ENCODE measurements at regions not wholly inside any gene's neighbourhood (a gene's known extent, or its start where the extent isn't known, plus 50 kb on each side); places are given as distances from the start of the nearest gene placed in this dataset.
"Not testable (repeated sequence)": the region's sequence is repeated elsewhere in the genome, so short reads cannot be mapped to it uniquely, and the experiment has no call there.

- H3K9ac ChIP-seq (replicated peaks; ENCODE audit: extremely low read depth, insufficient read depth, low read length); POLR2A ChIA-PET; BruUV-seq (replicated peaks); CTCF ChIA-PET; intact Hi-C loops (cut with micrococcal nuclease); H3K79me2 ChIP-seq (ENCODE audit: control insufficient read depth, insufficient read depth, low read length); H3K9me1 ChIP-seq (replicated peaks; ENCODE audit: control insufficient read depth, extremely low read depth, insufficient read depth, low read length); H2AFZ ChIP-seq (ENCODE audit: low read depth, low read length); DNase-seq (ENCODE audit: low read depth, low spot score); H3K9me3 ChIP-seq (replicated peaks; ENCODE audit: control insufficient read depth, insufficient read depth, low read length); dilution Hi-C loops (cut with MboI; ENCODE audit: extremely low pct_ligation_motif_present, low sequenced_read_pairs); H4K20me1 ChIP-seq (replicated peaks; ENCODE audit: control insufficient read depth, extremely low read depth, insufficient read depth, low read length); H3K27me3 ChIP-seq (ENCODE audit: control insufficient read depth in 2 of 2, insufficient read depth in 2 of 2, low read length in 2 of 2); H3K27ac ChIP-seq (ENCODE audit: insufficient read depth, low read depth, low read length); H3K4me2 ChIP-seq (ENCODE audit: insufficient read depth, low read length); FAIRE-seq; H3K4me3 ChIP-seq (replicated peaks in 1 of 3; ENCODE audit: insufficient read depth in 1 of 3, low read depth in 1 of 3, low read length in 3 of 3); H3K4me1 ChIP-seq (ENCODE audit: control insufficient read depth, extremely low read depth, insufficient read depth, low read length): not testable (repeated sequence)
- H3K36me3 ChIP-seq (ENCODE audit: control insufficient read depth in 2 of 2, extremely low read depth in 1 of 2, insufficient read depth in 2 of 2, low read length in 2 of 2): peaks cover 0 to 23% of the 10 kb centered on the region in 2 experiments
These were observed 74.4 kb upstream of the KCTD7 start for GRCh38 chr7:66554291-66554690.

GRCh38 chr7:66554842-66555430, 73.7 kb upstream of the KCTD7 start:
- FAIRE-seq; H3K27me3 ChIP-seq (ENCODE audit: control insufficient read depth in 2 of 2, insufficient read depth in 2 of 2, low read length in 2 of 2); CTCF ChIA-PET; POLR2A ChIA-PET; H3K9ac ChIP-seq (replicated peaks; ENCODE audit: extremely low read depth, insufficient read depth, low read length); H3K4me2 ChIP-seq (ENCODE audit: insufficient read depth, low read length); H3K4me1 ChIP-seq (ENCODE audit: control insufficient read depth, extremely low read depth, insufficient read depth, low read length); H3K79me2 ChIP-seq (ENCODE audit: control insufficient read depth, insufficient read depth, low read length); H2AFZ ChIP-seq (ENCODE audit: low read depth, low read length); dilution Hi-C loops (cut with MboI; ENCODE audit: extremely low pct_ligation_motif_present, low sequenced_read_pairs); H3K9me3 ChIP-seq (replicated peaks; ENCODE audit: control insufficient read depth, insufficient read depth, low read length); H3K4me3 ChIP-seq (replicated peaks in 1 of 3; ENCODE audit: insufficient read depth in 1 of 3, low read depth in 1 of 3, low read length in 3 of 3); H3K27ac ChIP-seq (ENCODE audit: insufficient read depth, low read depth, low read length); BruUV-seq (replicated peaks); H3K9me1 ChIP-seq (replicated peaks; ENCODE audit: control insufficient read depth, extremely low read depth, insufficient read depth, low read length); DNase-seq (ENCODE audit: low read depth, low spot score); H4K20me1 ChIP-seq (replicated peaks; ENCODE audit: control insufficient read depth, extremely low read depth, insufficient read depth, low read length): not testable (repeated sequence)
- H3K36me3 ChIP-seq (ENCODE audit: control insufficient read depth in 2 of 2, extremely low read depth in 1 of 2, insufficient read depth in 2 of 2, low read length in 2 of 2): peaks cover 0 to 23% of the 10 kb centered on the region in 2 experiments
- intact Hi-C loops (cut with micrococcal nuclease): loop anchor here (5.0 kb wide), 1 partner anchor 367 kb away; the partner anchor contains the start of gene TMEM248

DNA sequence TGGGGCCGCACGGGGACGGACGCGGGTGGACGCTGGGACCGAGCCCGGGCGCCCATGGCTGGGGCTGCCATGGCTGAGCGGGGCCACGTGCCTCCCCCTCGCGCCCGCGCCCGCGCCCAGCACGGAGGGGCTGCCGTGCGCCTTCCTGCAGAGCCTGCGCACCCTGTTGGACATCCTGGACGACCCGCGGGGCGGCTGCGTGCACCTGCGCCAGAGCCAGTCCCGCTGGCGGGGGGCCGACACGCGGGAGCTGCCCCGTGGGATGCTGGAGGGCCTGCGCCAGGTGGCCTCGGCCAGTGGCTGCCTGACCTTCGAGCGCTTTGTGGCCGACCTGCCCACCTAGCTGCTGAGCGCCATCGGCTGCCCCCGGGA, 72.5 kb upstream of the KCTD7 start:
- ChIA-PET POLR2A (no interaction called here), CTCF (no interaction called here)
- dilution Hi-C loops (cut with MboI; ENCODE audit: extremely low pct_ligation_motif_present, low sequenced_read_pairs): no loop called here
- H3K9me3 ChIP-seq (replicated peaks; ENCODE audit: control insufficient read depth, insufficient read depth, low read length): no peaks in the 10 kb centered on the region
- H2AFZ ChIP-seq (ENCODE audit: low read depth, low read length): no peak overlapping the region
- no peak overlapping the region for H3K27ac ChIP-seq (ENCODE audit: insufficient read depth, low read depth, low read length)
- no peaks in the 10 kb centered on the region for H3K4me1 ChIP-seq (ENCODE audit: control insufficient read depth, extremely low read depth, insufficient read depth, low read length)
- H4K20me1 ChIP-seq (replicated peaks; ENCODE audit: control insufficient read depth, extremely low read depth, insufficient read depth, low read length): no peaks in the 10 kb centered on the region
- H3K4me3 ChIP-seq (replicated peaks in 1 of 3; ENCODE audit: insufficient read depth in 1 of 3, low read depth in 1 of 3, low read length in 3 of 3): no peak overlapping the region
- FAIRE-seq (no peak), DNase-seq (ENCODE audit: low read depth, low spot score) (no peak)
- no TSS peak for BruUV-seq (replicated peaks)
- H3K9me1 ChIP-seq (replicated peaks; ENCODE audit: control insufficient read depth, extremely low read depth, insufficient read depth, low read length): no peaks in the 10 kb centered on the region
- H3K27me3 ChIP-seq (ENCODE audit: control insufficient read depth in 2 of 2, insufficient read depth in 2 of 2, low read length in 2 of 2): no peaks in the 10 kb centered on the region
- intact Hi-C loops (cut with micrococcal nuclease): loop anchor here (5.0 kb wide), 1 partner anchor 366 kb away; the partner anchor contains the start of gene TMEM248
- peaks cover 11% of the 10 kb centered on the region for H3K79me2 ChIP-seq (ENCODE audit: control insufficient read depth, insufficient read depth, low read length)
- H3K4me2 ChIP-seq (ENCODE audit: insufficient read depth, low read length): no peak overlapping the region
- H3K9ac ChIP-seq (replicated peaks; ENCODE audit: extremely low read depth, insufficient read depth, low read length): no peak overlapping the region
- peaks cover 0 to 22% of the 10 kb centered on the region in 2 experiments for H3K36me3 ChIP-seq (ENCODE audit: control insufficient read depth in 2 of 2, extremely low read depth in 1 of 2, insufficient read depth in 2 of 2, low read length in 2 of 2)
- TF ChIP-seq POLR2AphosphoS5 (IDR thresholded peaks at IDR 0.05; ENCODE audit: insufficient read depth, low read depth, low read length) (no peak), MYC (IDR thresholded peaks at IDR 0.05; ENCODE audit: low read depth, low read length) (no peak)
- TF ChIP-seq, protein P1, sequence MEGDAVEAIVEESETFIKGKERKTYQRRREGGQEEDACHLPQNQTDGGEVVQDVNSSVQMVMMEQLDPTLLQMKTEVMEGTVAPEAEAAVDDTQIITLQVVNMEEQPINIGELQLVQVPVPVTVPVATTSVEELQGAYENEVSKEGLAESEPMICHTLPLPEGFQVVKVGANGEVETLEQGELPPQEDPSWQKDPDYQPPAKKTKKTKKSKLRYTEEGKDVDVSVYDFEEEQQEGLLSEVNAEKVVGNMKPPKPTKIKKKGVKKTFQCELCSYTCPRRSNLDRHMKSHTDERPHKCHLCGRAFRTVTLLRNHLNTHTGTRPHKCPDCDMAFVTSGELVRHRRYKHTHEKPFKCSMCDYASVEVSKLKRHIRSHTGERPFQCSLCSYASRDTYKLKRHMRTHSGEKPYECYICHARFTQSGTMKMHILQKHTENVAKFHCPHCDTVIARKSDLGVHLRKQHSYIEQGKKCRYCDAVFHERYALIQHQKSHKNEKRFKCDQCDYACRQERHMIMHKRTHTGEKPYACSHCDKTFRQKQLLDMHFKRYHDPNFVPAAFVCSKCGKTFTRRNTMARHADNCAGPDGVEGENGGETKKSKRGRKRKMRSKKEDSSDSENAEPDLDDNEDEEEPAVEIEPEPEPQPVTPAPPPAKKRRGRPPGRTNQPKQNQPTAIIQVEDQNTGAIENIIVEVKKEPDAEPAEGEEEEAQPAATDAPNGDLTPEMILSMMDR (IDR thresholded peaks at IDR 0.05; ENCODE audit: extremely low read depth in 1 of 2, insufficient read depth in 1 of 2, low read depth in 1 of 2, low read length in 2 of 2): no peak
